ENCODE measurements at regions not wholly inside any gene's neighbourhood (a gene's known extent, or its start where the extent isn't known, plus 50 kb on each side); places are given as distances from the start of the nearest gene placed in this dataset.

- no peak for TF ChIP-seq ZFX (IDR thresholded peaks at IDR 0.05)
- no peak for TF ChIP-seq CTCF (conservative IDR thresholded peaks at IDR 0.05)
- H3K27ac ChIP-seq = no peak overlapping the region
Observed at GRCh38 chr1:239254999-239255398, 131.4 kb upstream of the CHRM3 start.

GRCh38 chr1:239253032-239253431 lies 133.3 kb upstream of the CHRM3 start:
- H3K27ac ChIP-seq = no peak overlapping the region
- TF ChIP-seq ZFX (IDR thresholded peaks at IDR 0.05) (no peak), CTCF (conservative IDR thresholded peaks at IDR 0.05) (no peak)

GRCh38 chr1:239250353-239251035 lies 135.9 kb upstream of the CHRM3 start:
- no peak for TF ChIP-seq ZFX (IDR thresholded peaks at IDR 0.05)

GRCh38 chr1:239247285-239247684 lies 139.1 kb upstream of the CHRM3 start:
- TF ChIP-seq CTCF (conservative IDR thresholded peaks at IDR 0.05) = no peak
- TF ChIP-seq ZFX (IDR thresholded peaks at IDR 0.05) = no peak
- no peak overlapping the region for H3K27ac ChIP-seq

More at GRCh38 chr1:239250353-239251035, 135.9 kb upstream of the CHRM3 start:
- peak overlapping the region; percentile 39; the same call in 1 of the 2 replicates for H3K27ac ChIP-seq

- H3K27ac ChIP-seq = no peak overlapping the region
- no peak for TF ChIP-seq CTCF (conservative IDR thresholded peaks at IDR 0.05)
Observed at GRCh38 chr1:239244084-239244483, 142.3 kb upstream of the CHRM3 start.

GRCh38 chr1:239243006-239243405 lies 143.4 kb upstream of the CHRM3 start:
- no peak overlapping the region for H3K27ac ChIP-seq
- TF ChIP-seq ZFX (IDR thresholded peaks at IDR 0.05) (no peak), CTCF (conservative IDR thresholded peaks at IDR 0.05) (no peak)

- TF ChIP-seq CTCF (conservative IDR thresholded peaks at IDR 0.05) = no peak
- TF ChIP-seq ZFX (IDR thresholded peaks at IDR 0.05) = no peak
- no peak overlapping the region for H3K27ac ChIP-seq
Observed at GRCh38 chr1:239242404-239242803, 144.0 kb upstream of the CHRM3 start.

- no peak overlapping the region for H3K27ac ChIP-seq
- TF ChIP-seq CTCF (conservative IDR thresholded peaks at IDR 0.05) (no peak), ZFX (IDR thresholded peaks at IDR 0.05) (no peak)
Observed at GRCh38 chr1:239240736-239241135, 145.6 kb upstream of the CHRM3 start.
